HAP-1 (cell line): ENCODE measurements at regions not wholly inside any gene's neighbourhood (a gene's known extent, or its start where the extent isn't known, plus 50 kb on each side); places are given as distances from the start of the nearest gene placed in this dataset.

Experiments
- DNase-seq, 2 experiments: peaks; one replicate each; pipeline ENCODE4 v3.0.0-alpha.2; 2016 to 2020; ENCODE audit warnings: low spot score in 2 of 2
- H3K27me3 ChIP-seq: fragments of 250-450 bp; sonication (Bioruptor Pico); 2 replicates; pipeline ENCODE4 v1.5.1; 2020; ENCODE audit warnings: low read depth, mild to moderate bottlenecking, moderate library complexity
- H3K36me3 ChIP-seq: fragments of 250-450 bp; sonication (Bioruptor Pico); replicated peaks from 2 replicates; pipeline ENCODE4 v1.5.1; 2020; ENCODE audit warnings: mild to moderate bottlenecking
- H3K4me1 ChIP-seq: fragments of 250-450 bp; sonication (Bioruptor Pico); 2 replicates; pipeline ENCODE4 v1.5.1; 2020; ENCODE audit warnings: mild to moderate bottlenecking
- H3K4me3 ChIP-seq: fragments of 250-450 bp; sonication (Bioruptor Pico); 2 replicates; pipeline ENCODE4 v1.5.1; 2020; ENCODE audit warnings: mild to moderate bottlenecking, moderate library complexity
- H3K9me3 ChIP-seq: fragments of 250-450 bp; sonication (Bioruptor Pico); 2 replicates; pipeline ENCODE4 v1.5.1; 2020; ENCODE audit warnings: mild to moderate bottlenecking, moderate library complexity
- in situ Hi-C: fragments of 300-500 bp; cut with MboI; formaldehyde crosslinking; loops from 3 replicates; pipeline ENCODE4 v1.14.3; 2020; ENCODE audit warnings: low sequenced_read_pairs, inconsistent platforms, mixed read lengths

DNA sequence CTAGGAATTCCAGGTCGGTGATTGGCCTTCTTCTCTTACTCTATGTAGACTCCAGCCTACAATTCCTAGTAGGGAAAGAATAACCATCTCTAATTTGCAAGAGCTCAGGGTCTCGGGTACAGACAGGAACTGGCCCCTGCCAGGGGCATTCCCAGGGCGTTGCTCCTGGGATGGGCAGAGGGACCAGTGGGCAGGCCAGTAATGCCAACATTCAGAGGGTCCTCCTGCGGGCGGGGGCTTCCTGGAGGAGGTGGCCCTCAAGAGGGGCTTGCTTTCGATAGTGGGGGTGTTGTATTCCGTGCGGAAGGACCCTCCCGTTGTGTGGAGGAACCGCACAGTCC, 94.3 kb upstream of the PRNP start:
- DNase-seq: no peak
- no peaks in the 10 kb centered on the region for H3K4me1 ChIP-seq
- peaks cover 17% of the 10 kb centered on the region for H3K27me3 ChIP-seq
- H3K9me3 ChIP-seq: no peaks in the 10 kb centered on the region
- in situ Hi-C loops: loop anchor here (10.0 kb wide), 1 partner anchor 477 kb away; no protein-coding TSS in a partner anchor
- no peaks in the 10 kb centered on the region for H3K36me3 ChIP-seq
- H3K4me3 ChIP-seq: no peak overlapping the region

DNA sequence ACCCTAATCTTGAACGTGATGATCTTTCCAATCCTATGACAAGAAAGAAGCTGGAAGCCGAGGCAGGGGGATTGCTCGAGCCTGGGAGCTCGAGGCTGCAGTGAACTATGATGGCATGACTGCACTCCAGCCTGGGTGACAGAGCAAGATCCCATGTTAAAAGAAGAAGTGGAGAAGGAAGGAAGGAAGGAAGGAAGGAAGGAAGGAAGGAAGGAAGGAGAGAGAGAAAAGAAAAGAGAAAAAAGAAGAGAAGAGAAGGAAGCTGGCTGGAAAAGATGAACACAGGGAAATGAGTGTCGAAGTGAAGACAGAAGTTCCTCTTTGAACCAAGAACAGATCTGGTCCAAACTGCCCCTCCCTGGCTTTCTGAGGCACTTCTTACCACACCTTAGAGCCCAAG, 100.5 kb upstream of the PRNP start:
- H3K9me3 ChIP-seq: no peaks in the 10 kb centered on the region
- no peaks in the 10 kb centered on the region for H3K4me1 ChIP-seq
- H3K4me3 ChIP-seq: no peak overlapping the region
- H3K36me3 ChIP-seq: no peaks in the 10 kb centered on the region
- H3K27me3 ChIP-seq: peaks cover 7% of the 10 kb centered on the region
- no peak for DNase-seq
- in situ Hi-C loops: no loop called here

- Histone ChIP-seq H3K9me3 (no peaks in the 10 kb centered on the region), H3K4me1 (no peaks in the 10 kb centered on the region), H3K4me3 (no peak overlapping the region), H3K36me3 (no peaks in the 10 kb centered on the region), H3K27me3 (peaks cover 7% of the 10 kb centered on the region)
- in situ Hi-C loops: no loop called here
- no peak for DNase-seq
These were observed 101.0 kb upstream of the PRNP start for GRCh38 chr20:4585104-4585753.

GRCh38 chr20:4584510-4584909, 101.7 kb upstream of the PRNP start:
- Histone ChIP-seq H3K27me3 (peaks cover 6% of the 10 kb centered on the region), H3K4me3 (no peak overlapping the region), H3K4me1 (no peaks in the 10 kb centered on the region), H3K36me3 (no peaks in the 10 kb centered on the region), H3K9me3 (no peaks in the 10 kb centered on the region)
- in situ Hi-C loops: no loop called here
- no peak for DNase-seq

DNA sequence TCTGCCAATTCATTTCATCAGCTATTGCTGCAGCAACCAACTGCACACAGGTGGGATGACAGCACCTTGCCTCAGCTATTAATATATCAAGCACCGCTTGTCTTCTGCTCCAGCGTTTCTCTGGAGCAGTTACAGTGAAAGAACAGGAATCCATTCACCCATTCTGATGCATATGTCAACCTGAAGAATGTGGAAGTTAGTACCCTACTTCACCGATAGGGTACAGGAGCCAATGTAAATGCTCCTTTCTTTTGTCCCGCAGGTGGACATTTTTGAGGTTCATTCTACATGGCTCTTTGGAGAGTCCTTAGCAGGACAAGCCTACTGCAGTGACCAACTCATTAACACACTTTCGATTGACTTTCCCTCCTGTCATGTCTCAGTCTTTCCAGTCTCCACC, 104.4 kb upstream of the PRNP start:
- H3K36me3 ChIP-seq: no peaks in the 10 kb centered on the region
- H3K4me1 ChIP-seq: no peaks in the 10 kb centered on the region
- in situ Hi-C loops: no loop called here
- no peak overlapping the region for H3K4me3 ChIP-seq
- DNase-seq: no peak
- no peaks in the 10 kb centered on the region for H3K9me3 ChIP-seq
- peaks cover 4% of the 10 kb centered on the region for H3K27me3 ChIP-seq

GRCh38 chr20:4578375-4578774, 107.9 kb upstream of the PRNP start:
- Histone ChIP-seq H3K4me3 (no peak overlapping the region), H3K4me1 (no peaks in the 10 kb centered on the region), H3K27me3 (peaks cover under 1% of the 10 kb centered on the region), H3K36me3 (no peaks in the 10 kb centered on the region), H3K9me3 (no peaks in the 10 kb centered on the region)
- no peak for DNase-seq
- in situ Hi-C loops: no loop called here

DNA sequence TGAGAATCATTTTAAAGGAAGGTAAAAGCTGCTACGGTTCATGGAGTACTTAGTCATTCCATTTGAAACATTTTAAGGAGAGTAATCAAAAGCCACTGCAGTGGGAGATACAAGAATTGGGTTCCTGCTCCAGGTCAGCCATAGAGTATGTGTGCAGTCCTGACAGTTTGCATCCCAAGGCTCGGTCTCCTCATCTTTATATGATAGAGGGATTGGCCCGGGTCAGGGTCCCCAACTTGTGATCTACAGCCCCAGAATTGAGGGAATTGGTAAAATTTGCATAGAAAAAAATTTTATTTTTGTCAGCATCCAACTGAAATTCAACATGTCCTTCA, 111.9 kb upstream of the PRNP start:
- Histone ChIP-seq H3K4me1 (no peaks in the 10 kb centered on the region), H3K27me3 (no peaks in the 10 kb centered on the region; the same call in 1 of the 2 replicates), H3K9me3 (no peaks in the 10 kb centered on the region), H3K4me3 (no peak overlapping the region), H3K36me3 (no peaks in the 10 kb centered on the region)
- no peak for DNase-seq
- in situ Hi-C loops: no loop called here

DNA sequence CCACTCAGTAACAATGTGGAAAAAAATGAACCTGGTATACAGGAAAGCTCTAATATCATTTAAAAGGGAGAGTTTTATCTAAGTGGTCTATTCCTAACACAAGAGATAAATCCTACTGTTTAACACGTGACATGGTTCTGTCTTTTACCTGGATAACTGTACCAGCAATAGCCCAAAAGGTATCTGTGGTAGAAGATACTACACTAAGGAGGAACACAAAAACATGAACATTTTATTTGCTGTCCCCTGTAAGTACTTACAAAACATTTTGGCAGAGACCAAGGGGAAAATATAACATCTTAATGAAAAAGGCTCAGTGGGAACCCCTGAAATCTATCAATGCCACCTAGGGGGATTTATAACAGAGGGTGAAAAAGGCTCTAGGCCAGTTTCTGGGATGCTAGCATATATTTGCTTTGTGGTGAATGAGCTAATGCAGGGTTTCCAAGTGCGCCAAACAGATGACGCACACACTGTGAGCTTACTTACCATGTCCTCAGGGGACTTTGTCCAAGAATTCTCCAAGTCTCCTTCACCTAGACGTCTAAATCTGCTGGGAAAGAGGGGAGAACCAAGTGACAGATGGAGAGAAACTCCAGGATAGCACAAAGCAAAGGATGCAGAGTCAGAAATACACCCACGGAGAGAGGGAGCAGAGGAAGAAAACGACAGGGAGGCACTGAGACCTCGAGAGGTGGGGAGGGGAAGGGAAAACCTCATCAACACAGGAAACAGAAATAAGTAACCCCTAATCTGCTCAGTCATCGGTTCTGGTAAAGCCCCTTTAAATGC, 112.5 kb upstream of the PRNP start:
- H3K9me3 ChIP-seq: no peaks in the 10 kb centered on the region
- in situ Hi-C loops: no loop called here
- H3K36me3 ChIP-seq: no peaks in the 10 kb centered on the region
- no peaks in the 10 kb centered on the region; the same call in 1 of the 2 replicates for H3K27me3 ChIP-seq
- H3K4me3 ChIP-seq: no peak overlapping the region
- no peak for DNase-seq
- H3K4me1 ChIP-seq: no peaks in the 10 kb centered on the region

GRCh38 chr20:4571759-4572531, 114.3 kb upstream of the PRNP start:
- H3K4me3 ChIP-seq: no peak overlapping the region
- no peaks in the 10 kb centered on the region for H3K9me3 ChIP-seq
- no peaks in the 10 kb centered on the region for H3K36me3 ChIP-seq
- no peaks in the 10 kb centered on the region for H3K4me1 ChIP-seq
- in situ Hi-C loops: no loop called here
- H3K27me3 ChIP-seq: no peaks in the 10 kb centered on the region
- no peak for DNase-seq

- in situ Hi-C loops: no loop called here
These were observed 116.4 kb upstream of the PRNP start for GRCh38 chr20:4569865-4570264.

DNA sequence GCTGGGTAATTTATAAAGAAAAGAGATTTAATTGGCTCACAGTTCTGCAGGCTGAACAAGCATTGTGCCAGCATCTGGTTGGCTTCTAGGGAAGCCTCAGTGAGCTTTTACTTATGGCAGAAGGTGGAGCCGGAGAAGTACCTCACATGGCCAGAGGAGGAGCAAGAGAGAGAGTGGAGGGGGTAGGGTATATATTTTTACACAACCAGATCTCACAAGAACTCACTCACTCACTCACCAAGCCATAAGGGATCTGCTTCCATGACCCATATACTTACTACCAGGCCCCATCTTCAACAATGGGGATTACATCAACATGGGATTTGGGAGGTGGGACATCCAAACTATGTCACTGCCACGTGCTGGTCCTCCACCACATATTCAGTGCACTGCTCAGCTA, 117.2 kb upstream of the PRNP start:
- H3K4me1 ChIP-seq: no peaks in the 10 kb centered on the region
- no peak overlapping the region for H3K4me3 ChIP-seq
- DNase-seq: peak in 1 of 2 experiments; percentile 22
- H3K27me3 ChIP-seq: no peaks in the 10 kb centered on the region
- in situ Hi-C loops: no loop called here
- no peaks in the 10 kb centered on the region for H3K36me3 ChIP-seq
- H3K9me3 ChIP-seq: no peaks in the 10 kb centered on the region

More at GRCh38 chr20:4569865-4570264, 116.4 kb upstream of the PRNP start:
- no peaks in the 10 kb centered on the region for H3K9me3 ChIP-seq
- no peaks in the 10 kb centered on the region for H3K27me3 ChIP-seq
- no peak overlapping the region for H3K4me3 ChIP-seq
- DNase-seq: no peak
- no peaks in the 10 kb centered on the region for H3K36me3 ChIP-seq
- H3K4me1 ChIP-seq: no peaks in the 10 kb centered on the region

- no peaks in the 10 kb centered on the region for H3K9me3 ChIP-seq
- no peaks in the 10 kb centered on the region for H3K27me3 ChIP-seq
- no peaks in the 10 kb centered on the region for H3K4me1 ChIP-seq
- no peak for DNase-seq
- no peak overlapping the region for H3K4me3 ChIP-seq
- in situ Hi-C loops: no loop called here
- no peaks in the 10 kb centered on the region for H3K36me3 ChIP-seq
These were observed 117.8 kb upstream of the PRNP start for GRCh38 chr20:4568361-4568959.

- no peaks in the 10 kb centered on the region for H3K9me3 ChIP-seq
- in situ Hi-C loops: no loop called here
- H3K36me3 ChIP-seq: no peaks in the 10 kb centered on the region
- no peaks in the 10 kb centered on the region for H3K27me3 ChIP-seq
- no peak for DNase-seq
- no peaks in the 10 kb centered on the region for H3K4me1 ChIP-seq
- no peak overlapping the region for H3K4me3 ChIP-seq
These were observed 119.1 kb upstream of the PRNP start for GRCh38 chr20:4567170-4567569.

- Histone ChIP-seq H3K9me3 (no peaks in the 10 kb centered on the region), H3K4me3 (no peak overlapping the region), H3K36me3 (no peaks in the 10 kb centered on the region), H3K27me3 (no peaks in the 10 kb centered on the region), H3K4me1 (no peaks in the 10 kb centered on the region)
- in situ Hi-C loops: no loop called here
- peak in 1 of 2 experiments; percentile 38 for DNase-seq
These were observed 122.7 kb upstream of the PRNP start for GRCh38 chr20:4563534-4563933.
